CD4-positive, alpha-beta T cell treated with Interleukin-1 beta for 1 hour (primary cell): ENCODE measurements at regions not wholly inside any gene's neighbourhood (a gene's known extent, or its start where the extent isn't known, plus 50 kb on each side); places are given as distances from the start of the nearest gene placed in this dataset.

Source experiments
- DNase-seq, 2 donors: peaks; one replicate each; pipeline ENCODE4 v3.0.0-alpha.2; 2020 to 2022

GRCh38 chr9:29648601-29649000 lies 2075.3 kb upstream of the C9orf72 start:
- no peak for DNase-seq

GRCh38 chr9:29656641-29657406 lies 2083.5 kb upstream of the C9orf72 start:
- no peak for DNase-seq

- no peak for DNase-seq
Observed at GRCh38 chr9:29657821-29658220, 2084.5 kb upstream of the C9orf72 start.

GRCh38 chr9:29659014-29659413 lies 2085.7 kb upstream of the C9orf72 start:
- DNase-seq: no peak

GRCh38 chr9:29659736-29660135 lies 2086.5 kb upstream of the C9orf72 start:
- no peak for DNase-seq

DNA sequence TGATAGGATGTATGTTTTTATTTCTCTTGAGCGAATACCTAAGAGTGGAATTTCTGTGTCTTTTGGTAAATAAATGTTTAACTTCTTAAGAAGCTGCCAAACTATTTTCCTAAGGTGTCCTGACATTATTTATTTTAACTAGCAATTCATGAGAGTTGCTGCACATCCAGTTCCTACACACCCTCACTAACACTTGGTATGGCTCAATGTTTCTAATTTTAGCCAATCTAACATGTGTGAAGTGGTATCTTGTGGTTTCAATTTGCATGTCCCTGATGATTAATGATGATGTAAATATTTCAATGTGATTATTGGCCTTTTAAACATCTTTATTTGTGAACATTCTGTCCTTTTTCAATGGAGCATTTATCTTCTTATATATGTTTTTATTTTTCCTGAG lies 2095.5 kb upstream of the C9orf72 start:
- no peak for DNase-seq

DNA sequence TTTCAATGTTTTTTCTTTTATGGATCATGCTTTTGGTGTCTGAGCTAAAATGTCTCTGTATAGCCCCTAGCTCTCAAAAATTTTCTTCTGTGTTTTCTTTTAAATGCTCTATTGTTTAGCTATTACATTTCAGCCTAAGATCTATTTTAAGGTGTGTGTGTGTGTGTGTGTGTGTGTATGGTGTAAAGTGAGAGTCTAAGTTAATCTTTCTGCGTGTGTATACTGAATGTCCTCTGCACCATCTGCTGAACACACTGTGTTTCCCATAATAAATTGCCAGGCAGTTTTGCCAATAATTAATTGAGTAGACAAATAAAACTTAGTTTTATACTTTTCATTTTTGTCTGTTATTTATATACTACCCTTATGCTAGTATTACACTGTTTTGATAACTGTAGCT lies 2096.3 kb upstream of the C9orf72 start:
- DNase-seq: no peak

GRCh38 chr9:29685531-29685930 lies 2112.2 kb upstream of the C9orf72 start:
- DNase-seq: no peak

DNA sequence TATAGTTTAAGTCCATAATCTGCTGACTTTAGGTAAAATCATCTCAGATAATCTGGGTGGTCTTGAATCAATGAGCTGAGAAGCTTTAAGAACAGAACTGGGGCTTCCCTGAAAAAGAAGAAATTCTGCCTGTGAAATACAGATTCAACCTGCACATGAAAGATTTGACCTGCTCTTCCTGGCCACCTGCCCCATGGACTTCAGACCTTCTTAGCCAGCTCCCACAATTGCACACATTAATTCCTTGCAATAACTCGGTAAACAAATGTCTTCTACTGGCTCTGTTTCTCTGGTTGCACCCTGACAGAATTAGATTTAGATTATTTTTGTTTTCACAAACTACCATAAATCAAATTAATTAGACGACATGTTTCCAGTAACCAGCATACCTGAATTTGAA lies 2117.9 kb upstream of the C9orf72 start:
- DNase-seq: no peak

- no peak for DNase-seq
Observed at GRCh38 chr9:29691758-29692407, 2118.6 kb upstream of the C9orf72 start.

DNA sequence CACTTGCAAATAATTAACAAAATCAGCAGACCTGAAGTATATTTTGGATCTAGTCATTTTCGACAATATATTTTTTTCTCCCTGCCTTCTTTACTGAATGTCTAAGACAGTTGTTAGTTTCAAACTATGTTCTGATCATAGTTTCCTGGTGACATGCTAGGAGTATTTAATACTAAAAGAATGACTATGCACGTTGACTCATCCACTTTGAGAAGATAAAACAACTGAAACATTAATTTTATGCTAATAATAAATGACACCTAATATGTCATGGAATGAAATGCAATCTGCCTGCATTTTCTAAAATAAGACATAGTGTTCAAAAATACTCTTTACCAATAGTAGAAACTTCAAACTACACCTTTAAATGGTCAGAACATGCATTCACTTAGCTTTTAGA lies 2123.7 kb upstream of the C9orf72 start:
- no peak for DNase-seq

- no peak for DNase-seq
Observed at GRCh38 chr9:29701559-29701958, 2128.3 kb upstream of the C9orf72 start.

GRCh38 chr9:29701971-29702370 lies 2128.7 kb upstream of the C9orf72 start:
- DNase-seq: no peak

DNA sequence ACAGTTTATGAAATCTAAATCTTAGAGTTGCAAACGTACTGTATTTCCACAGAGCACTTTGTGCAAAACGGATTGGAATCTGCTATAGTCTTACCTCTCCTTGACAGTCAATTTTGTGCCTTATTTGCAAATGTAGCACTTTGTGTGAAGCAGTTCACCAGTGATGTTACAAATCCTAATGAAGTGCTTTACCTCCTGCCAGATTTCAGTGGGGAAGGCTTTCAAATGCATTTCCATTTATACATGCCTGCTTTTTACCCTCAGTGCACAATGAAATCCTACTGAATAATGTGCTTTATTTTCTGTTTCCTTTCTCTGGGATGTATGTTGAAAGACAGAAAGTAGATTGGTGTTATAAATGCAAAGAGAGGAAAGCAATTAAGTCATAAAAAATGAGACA lies 2141.6 kb upstream of the C9orf72 start:
- DNase-seq: no peak

GRCh38 chr9:29717631-29718030 lies 2144.3 kb upstream of the C9orf72 start:
- DNase-seq: no peak

DNA sequence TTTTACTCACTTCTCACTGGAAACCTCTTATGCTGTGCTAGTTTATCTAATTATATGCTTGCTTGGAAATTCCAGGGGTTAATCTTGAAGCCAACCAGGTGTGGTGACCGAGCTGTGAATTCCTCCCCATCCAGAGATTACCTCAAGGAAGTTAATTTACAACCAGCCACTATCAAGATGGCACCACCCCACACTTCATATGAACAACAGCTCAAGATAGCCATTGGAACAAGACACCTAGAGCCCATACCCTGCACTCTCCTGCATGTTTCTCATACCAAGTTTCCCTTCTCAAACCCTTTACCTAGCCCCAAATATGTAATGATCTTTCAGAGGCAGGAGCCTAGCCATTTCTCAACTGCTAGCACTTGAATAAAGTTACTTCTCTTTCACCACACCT lies 2156.9 kb upstream of the C9orf72 start:
- no peak for DNase-seq

DNA sequence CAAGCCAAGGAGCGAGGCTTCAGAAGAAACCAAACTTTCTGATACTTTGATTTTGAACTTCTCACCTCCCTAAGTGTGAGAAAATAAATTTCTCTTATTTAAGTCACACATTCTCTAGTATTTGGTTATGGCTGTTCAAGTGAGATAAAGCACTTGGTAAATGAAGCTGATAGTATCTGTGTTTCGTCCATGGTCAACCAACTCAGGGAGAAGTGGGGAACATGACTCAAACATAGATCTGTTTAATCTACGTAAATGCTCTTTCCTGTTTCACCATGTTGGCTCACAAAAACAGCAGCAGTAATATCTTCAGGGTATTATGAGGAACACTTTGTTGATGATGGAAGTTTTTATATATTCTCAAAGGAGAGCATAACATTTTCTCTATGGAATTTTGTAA lies 2167.2 kb upstream of the C9orf72 start:
- DNase-seq: no peak

GRCh38 chr9:29741169-29741568 lies 2167.9 kb upstream of the C9orf72 start:
- DNase-seq: no peak

DNA sequence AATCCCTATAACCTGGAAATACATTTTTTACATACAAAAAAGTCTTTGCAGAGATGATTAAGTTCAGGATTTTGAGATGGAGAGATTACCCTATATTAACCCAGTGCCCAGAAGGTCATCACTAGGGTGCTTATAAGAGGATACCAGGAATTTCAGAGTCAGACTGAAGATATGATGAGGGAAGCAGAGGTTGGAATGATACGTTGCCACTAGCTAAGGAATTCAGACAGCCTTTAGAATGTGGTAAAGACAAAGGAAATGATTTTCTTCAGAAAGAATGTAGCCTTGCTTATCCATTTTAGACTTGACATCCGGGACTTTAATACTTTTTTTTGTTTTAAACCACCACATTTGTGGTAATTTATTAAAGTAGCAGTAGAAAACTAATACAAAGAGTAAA lies 2176.8 kb upstream of the C9orf72 start:
- DNase-seq: no peak

- DNase-seq: no peak
Observed at GRCh38 chr9:29751226-29751625, 2177.9 kb upstream of the C9orf72 start.

- DNase-seq: no peak
Observed at GRCh38 chr9:29753638-29754037, 2180.4 kb upstream of the C9orf72 start.

- no peak for DNase-seq
Observed at GRCh38 chr9:29769019-29769418, 2195.7 kb upstream of the C9orf72 start.

DNA sequence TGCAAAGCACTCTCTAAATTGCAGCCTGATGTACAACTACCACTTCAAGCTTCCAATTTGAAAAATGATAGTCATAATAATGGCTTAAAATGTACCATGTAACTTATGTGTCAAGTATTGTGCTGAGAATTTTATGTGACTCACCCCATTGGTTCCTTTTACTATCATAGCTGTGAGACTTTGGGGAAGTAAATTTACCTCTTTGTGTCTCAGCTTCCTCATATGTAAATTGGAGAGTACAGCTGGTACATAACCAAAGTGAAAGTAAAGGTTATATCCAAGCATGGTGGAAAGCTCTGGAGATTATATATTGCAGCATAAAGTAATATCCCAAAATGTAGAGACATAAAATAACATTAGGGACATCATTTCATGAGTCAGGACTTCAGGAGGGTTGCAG lies 2200.4 kb upstream of the C9orf72 start:
- DNase-seq: no peak

- no peak for DNase-seq
Observed at GRCh38 chr9:29775491-29775890, 2202.2 kb upstream of the C9orf72 start.
